CD14-positive monocyte (primary cell): ENCODE measurements at regions not wholly inside any gene's neighbourhood (a gene's known extent, or its start where the extent isn't known, plus 50 kb on each side); places are given as distances from the start of the nearest gene placed in this dataset.

ENCODE experiments used
- DNase-seq, 3 donors: peaks; one replicate each; pipeline ENCODE4 v3.0.0-alpha.2; 2011 to 2022
- H2AFZ ChIP-seq: 2 replicates; pipeline ENCODE4 v1.6.0; 2012; ENCODE audit warnings: mild to moderate bottlenecking, low read depth, low read length, inconsistent platforms; ENCODE audit not compliant: insufficient read depth, poor library complexity, severe bottlenecking
- H3K27ac ChIP-seq, 2 donors: 1 replicate in 1 of 2; 2 replicates in 1 of 2; pipeline ENCODE4 v1.5.1; 2012 to 2013; ENCODE audit warnings: low read length in 2 of 2, control low read depth in 1 of 2, inconsistent platforms in 1 of 2, low read depth in 1 of 2, mild to moderate bottlenecking in 1 of 2
- H3K27me3 ChIP-seq, 2 donors: one replicate each; pipeline versions ENCODE4 v1.6.0 to v1.6.1; 2011 to 2013; ENCODE audit warnings: low read length in 2 of 2; ENCODE audit not compliant: control insufficient read depth in 2 of 2, insufficient read depth in 2 of 2
- H3K36me3 ChIP-seq, 2 donors: replicated peaks in 1 of 2; 1 replicate in 1 of 2; 2 replicates in 1 of 2; pipeline versions ENCODE4 v1.5.1 to v1.6.1; 2012 to 2013; ENCODE audit warnings: low read length in 2 of 2, control low read depth in 1 of 2, inconsistent platforms in 1 of 2, mild to moderate bottlenecking in 1 of 2; ENCODE audit not compliant: insufficient read depth in 2 of 2, control insufficient read depth in 1 of 2
- H3K4me1 ChIP-seq, 2 donors: 1 replicate in 1 of 2; 2 replicates in 1 of 2; pipeline versions ENCODE4 v1.5.1 to v1.6.1; 2012 to 2013; ENCODE audit warnings: low read length in 2 of 2, control low read depth in 1 of 2, inconsistent platforms in 1 of 2, mild to moderate bottlenecking in 1 of 2, moderate library complexity in 1 of 2; ENCODE audit not compliant: insufficient read depth in 2 of 2, control insufficient read depth in 1 of 2
- H3K4me2 ChIP-seq: replicated peaks from 2 replicates; pipeline ENCODE3; 2012; ENCODE audit warnings: low read length, moderate library complexity, mild to moderate bottlenecking; ENCODE audit not compliant: poor library complexity, severe bottlenecking; ENCODE audit errors: extremely low read depth
- H3K4me3 ChIP-seq, 3 experiments: fragments of 200-600 bp in 1 of 3; sonication (generic) in 1 of 3; replicated peaks in 1 of 3; 1 replicate in 2 of 3; 2 replicates in 1 of 3; pipeline ENCODE4 v1.5.1; 2011 to 2013; ENCODE audit warnings: low read length in 3 of 3, mild to moderate bottlenecking in 3 of 3, control low read depth in 2 of 3, low read depth in 2 of 3, inconsistent platforms in 1 of 3, moderate library complexity in 1 of 3
- H3K79me2 ChIP-seq: 2 replicates; pipeline ENCODE4 v1.6.0; 2012; ENCODE audit warnings: mild to moderate bottlenecking, control low read depth, inconsistent platforms, low read length, moderate library complexity; ENCODE audit not compliant: insufficient read depth
- H3K9ac ChIP-seq: 2 replicates; pipeline ENCODE4 v1.6.0; 2017; ENCODE audit warnings: low read length, mild to moderate bottlenecking; ENCODE audit not compliant: insufficient read depth, poor library complexity, severe bottlenecking
- H3K9me3 ChIP-seq, 2 donors: replicated peaks in 1 of 2; 1 replicate in 1 of 2; 2 replicates in 1 of 2; pipeline versions ENCODE4 v1.5.1 to v1.6.1; 2012 to 2013; ENCODE audit warnings: low read length in 2 of 2, control low read depth in 1 of 2; ENCODE audit not compliant: control insufficient read depth in 1 of 2, insufficient read depth in 1 of 2
- H4K20me1 ChIP-seq: 2 replicates; pipeline ENCODE4 v1.6.0; 2012; ENCODE audit warnings: mild to moderate bottlenecking, low read length, control low read depth, moderate library complexity; ENCODE audit not compliant: insufficient read depth
- H3K27ac Mint-ChIP-seq, 7 donors: one replicate each; pipeline ENCODE4 v1.8.0; 2020; ENCODE audit warnings: mild to moderate bottlenecking in 7 of 7, mixed read lengths in 7 of 7, moderate library complexity in 6 of 7, inconsistent platforms in 2 of 7
- H3K27me3 Mint-ChIP-seq, 3 donors: one replicate each; pipeline ENCODE4 v1.8.0; 2021 to 2022; ENCODE audit warnings: low read depth in 3 of 3, mild to moderate bottlenecking in 3 of 3, mixed read lengths in 3 of 3, moderate library complexity in 3 of 3, inconsistent platforms in 1 of 3
- H3K36me3 Mint-ChIP-seq, 2 donors: one replicate each; pipeline ENCODE4 v1.8.0; 2020; ENCODE audit warnings: mixed read lengths in 2 of 2, inconsistent platforms in 1 of 2, mild to moderate bottlenecking in 1 of 2
- H3K4me1 Mint-ChIP-seq: one replicate; pipeline ENCODE4 v1.8.0; 2020; ENCODE audit warnings: mild to moderate bottlenecking, mixed read lengths
- H3K4me3 Mint-ChIP-seq, 2 donors: one replicate each; pipeline ENCODE4 v1.8.0; 2020; ENCODE audit warnings: mild to moderate bottlenecking in 2 of 2, mixed read lengths in 2 of 2, moderate library complexity in 1 of 2
- H3K9me3 Mint-ChIP-seq, 7 donors: one replicate each; pipeline ENCODE4 v1.8.0; 2020 to 2022; ENCODE audit warnings: mixed read lengths in 7 of 7, mild to moderate bottlenecking in 6 of 7, moderate library complexity in 6 of 7, inconsistent platforms in 2 of 7
- WGBS: methylation state at CpG from one replicate; pipeline ENCODE4 v1.1.5; 2013; ENCODE audit warnings: missing lambda C conversion rate; ENCODE audit not compliant: insufficient coverage; 5-methylcytosine and 5-hydroxymethylcytosine counted together
- intact Hi-C, 2 donors: fragments of 100-400 bp; cut with micrococcal nuclease; formaldehyde crosslinking; loops; one replicate each; pipeline versions ENCODE4 v1.15.0 to v1.15.1; 2023
- TF ChIP-seq, protein P1 (sequence below): fragments of 200-600 bp; IDR thresholded peaks from one replicate; pipeline ENCODE4 v1.8.0; 2022; ENCODE audit warnings: antibody characterized with exemption, mild to moderate bottlenecking

DNA sequence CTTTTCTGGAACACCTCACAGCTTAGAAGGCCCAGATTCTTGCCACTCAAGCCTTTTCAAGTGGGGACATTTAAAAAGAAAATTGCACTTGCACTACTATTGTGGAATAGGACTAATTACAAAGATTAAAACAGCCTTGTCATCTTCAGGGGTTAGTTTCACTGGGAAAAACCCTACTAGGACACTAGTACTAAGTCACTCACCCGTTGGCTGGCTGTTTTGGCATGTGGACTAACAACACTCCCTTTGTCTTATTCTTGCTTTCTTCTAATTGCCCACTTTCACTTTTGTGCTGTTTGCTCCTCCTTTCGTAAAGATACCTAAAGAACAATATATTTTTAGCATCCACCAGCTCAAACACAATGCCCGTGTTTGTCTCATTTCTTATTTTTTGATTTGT is 200.9 kb upstream of the MID1 start:
- no peak overlapping the region for H3K27ac ChIP-seq
- no peaks in the 10 kb centered on the region for H3K4me1 ChIP-seq
- no peak overlapping the region for H2AFZ ChIP-seq
- H3K4me1 Mint-ChIP-seq, result no peaks in the 10 kb centered on the region
- no peak overlapping the region for H3K27ac Mint-ChIP-seq
- H3K9ac ChIP-seq, result no peak overlapping the region
- H3K36me3 ChIP-seq, result no peaks in the 10 kb centered on the region
- WGBS, result 100% methylated on average over 1 of the region's 3 CpGs
- H3K79me2 ChIP-seq, result no peaks in the 10 kb centered on the region
- H3K27me3 Mint-ChIP-seq, result peaks cover 1 to 6% (median 5%) of the 10 kb centered on the region in 3 donors
- no peak for DNase-seq
- no peak overlapping the region for H3K4me3 Mint-ChIP-seq
- H3K4me3 ChIP-seq, result no peak overlapping the region
- intact Hi-C loops, result no loop called here
- H3K9me3 Mint-ChIP-seq, result peaks cover 0 to 6% (median 2%) of the 10 kb centered on the region in 7 donors
- no peaks in the 10 kb centered on the region for H3K9me3 ChIP-seq
- TF ChIP-seq, protein P1, sequence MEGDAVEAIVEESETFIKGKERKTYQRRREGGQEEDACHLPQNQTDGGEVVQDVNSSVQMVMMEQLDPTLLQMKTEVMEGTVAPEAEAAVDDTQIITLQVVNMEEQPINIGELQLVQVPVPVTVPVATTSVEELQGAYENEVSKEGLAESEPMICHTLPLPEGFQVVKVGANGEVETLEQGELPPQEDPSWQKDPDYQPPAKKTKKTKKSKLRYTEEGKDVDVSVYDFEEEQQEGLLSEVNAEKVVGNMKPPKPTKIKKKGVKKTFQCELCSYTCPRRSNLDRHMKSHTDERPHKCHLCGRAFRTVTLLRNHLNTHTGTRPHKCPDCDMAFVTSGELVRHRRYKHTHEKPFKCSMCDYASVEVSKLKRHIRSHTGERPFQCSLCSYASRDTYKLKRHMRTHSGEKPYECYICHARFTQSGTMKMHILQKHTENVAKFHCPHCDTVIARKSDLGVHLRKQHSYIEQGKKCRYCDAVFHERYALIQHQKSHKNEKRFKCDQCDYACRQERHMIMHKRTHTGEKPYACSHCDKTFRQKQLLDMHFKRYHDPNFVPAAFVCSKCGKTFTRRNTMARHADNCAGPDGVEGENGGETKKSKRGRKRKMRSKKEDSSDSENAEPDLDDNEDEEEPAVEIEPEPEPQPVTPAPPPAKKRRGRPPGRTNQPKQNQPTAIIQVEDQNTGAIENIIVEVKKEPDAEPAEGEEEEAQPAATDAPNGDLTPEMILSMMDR, result no peak
- no peaks in the 10 kb centered on the region for H3K36me3 Mint-ChIP-seq
- H3K27me3 ChIP-seq, result no peaks in the 10 kb centered on the region
- H4K20me1 ChIP-seq, result no peaks in the 10 kb centered on the region
- no peak overlapping the region for H3K4me2 ChIP-seq

DNA sequence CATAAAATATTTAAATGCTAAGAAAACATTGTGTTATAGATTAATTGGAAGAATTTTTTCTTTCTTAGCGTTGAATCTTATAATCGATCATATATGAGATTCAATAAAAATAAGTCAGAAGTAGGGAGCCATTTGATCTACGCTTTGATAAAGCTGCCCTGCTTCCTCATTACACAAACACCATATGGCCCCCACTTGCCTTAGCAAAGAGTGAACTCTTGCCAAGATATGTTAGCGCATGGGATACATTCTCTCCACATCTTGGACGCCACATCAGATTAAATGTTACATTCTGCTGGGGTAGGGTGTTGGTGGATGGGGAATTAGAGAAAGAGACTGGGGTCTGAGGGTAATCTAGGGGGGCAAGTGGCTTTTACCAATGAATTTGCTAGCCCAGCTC is 207.7 kb upstream of the MID1 start:
- H3K4me1 Mint-ChIP-seq, result no peaks in the 10 kb centered on the region
- peaks cover 0 to 5% (median 0%) of the 10 kb centered on the region in 7 donors for H3K9me3 Mint-ChIP-seq
- H3K27ac Mint-ChIP-seq, result no peak overlapping the region
- TF ChIP-seq, protein P1, result no peak
- no peaks in the 10 kb centered on the region for H3K27me3 ChIP-seq
- H3K36me3 ChIP-seq, result no peaks in the 10 kb centered on the region
- no peak for DNase-seq
- no peak overlapping the region for H3K4me3 ChIP-seq
- no peaks in the 10 kb centered on the region for H4K20me1 ChIP-seq
- peaks cover 0 to 5% (median 3%) of the 10 kb centered on the region in 3 donors for H3K27me3 Mint-ChIP-seq
- H3K79me2 ChIP-seq, result no peaks in the 10 kb centered on the region
- no peak overlapping the region for H3K9ac ChIP-seq
- no CpG with 5 or more reads among the region's 5 CpGs for WGBS
- no peak overlapping the region for H3K4me2 ChIP-seq
- peaks cover 0 to under 1% of the 10 kb centered on the region in 2 donors for H3K4me1 ChIP-seq
- no peak overlapping the region for H2AFZ ChIP-seq
- H3K36me3 Mint-ChIP-seq, result no peaks in the 10 kb centered on the region
- intact Hi-C loops, result no loop called here
- H3K9me3 ChIP-seq, result no peaks in the 10 kb centered on the region
- no peak overlapping the region for H3K27ac ChIP-seq
- no peak overlapping the region for H3K4me3 Mint-ChIP-seq
